GM18502 (cell line): ENCODE measurements at regions not wholly inside any gene's neighbourhood (a gene's known extent, or its start where the extent isn't known, plus 50 kb on each side); places are given as distances from the start of the nearest gene placed in this dataset.

Source experiments
- ATAC-seq: cut with Tn5 transposase; IDR thresholded peaks from one replicate; pipeline ENCODE4 v1.9.1; 2021; ENCODE audit warnings: mild to moderate bottlenecking; ENCODE audit not compliant: unreplicated experiment, poor library complexity

DNA sequence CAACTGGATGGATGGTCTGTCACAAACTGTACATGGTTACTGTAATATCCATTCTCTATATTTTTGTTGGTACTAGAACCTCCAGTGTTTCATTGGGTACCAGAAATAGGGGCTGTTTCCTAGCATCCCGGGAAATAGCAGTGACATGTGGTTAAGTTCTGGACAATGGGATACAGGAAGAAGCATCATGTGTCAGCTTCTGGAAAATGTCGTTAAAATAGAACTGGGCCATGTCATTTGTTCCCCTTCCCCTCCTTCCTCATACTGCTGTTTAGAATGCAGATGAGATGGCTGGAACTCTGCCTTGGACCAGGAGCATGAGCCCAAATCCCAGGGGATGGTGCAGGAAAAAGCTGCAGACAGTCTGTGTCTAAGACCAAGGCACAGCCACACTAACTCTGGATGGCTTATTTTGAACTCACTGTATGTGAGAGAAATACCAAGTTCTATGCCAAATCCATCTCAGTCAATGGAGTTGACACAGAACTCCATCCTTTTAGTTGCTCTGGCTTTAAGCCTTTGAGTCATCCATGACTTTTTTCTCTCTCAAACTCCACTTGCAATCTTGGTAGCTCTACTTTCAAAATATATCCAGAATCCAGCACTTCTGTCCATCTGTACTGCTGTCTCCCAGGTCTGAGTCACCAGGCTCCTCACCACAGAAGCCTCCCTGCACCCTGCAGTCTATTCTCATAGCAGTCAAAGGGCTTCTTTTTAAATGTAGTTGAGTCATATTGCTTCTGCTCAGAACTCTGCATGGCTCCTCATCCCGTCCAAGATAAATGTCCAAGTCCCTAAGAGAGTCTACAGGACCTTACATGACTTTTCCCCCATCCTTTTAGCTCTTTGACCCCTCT lies 184.2 kb downstream of the NSG2 start:
- no peak for ATAC-seq

GRCh38 chr5:174231956-174232487 lies 186.5 kb downstream of the NSG2 start:
- ATAC-seq, result no peak

DNA sequence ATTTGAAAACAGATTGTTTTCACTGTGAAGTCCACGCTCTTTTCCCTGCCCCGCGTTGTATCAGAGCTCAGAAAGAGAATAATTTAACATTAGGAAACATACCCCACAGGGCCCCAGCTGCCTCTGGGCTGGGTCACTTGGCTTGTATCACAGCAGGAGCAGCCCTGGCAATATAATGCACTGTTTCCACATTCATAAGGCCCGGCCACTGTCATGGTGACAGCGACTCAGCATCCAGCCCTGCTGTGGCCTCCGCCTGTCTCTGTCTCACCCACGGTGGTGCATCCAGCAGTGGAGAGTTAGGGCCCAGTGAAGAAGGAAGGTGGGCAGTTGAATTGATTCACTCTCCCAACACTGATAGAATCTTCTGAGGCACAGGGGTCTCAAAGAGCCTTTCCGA lies 188.9 kb downstream of the NSG2 start:
- no peak for ATAC-seq

- ATAC-seq, result no peak
Observed at GRCh38 chr5:174235221-174236011, 189.9 kb downstream of the NSG2 start.

DNA sequence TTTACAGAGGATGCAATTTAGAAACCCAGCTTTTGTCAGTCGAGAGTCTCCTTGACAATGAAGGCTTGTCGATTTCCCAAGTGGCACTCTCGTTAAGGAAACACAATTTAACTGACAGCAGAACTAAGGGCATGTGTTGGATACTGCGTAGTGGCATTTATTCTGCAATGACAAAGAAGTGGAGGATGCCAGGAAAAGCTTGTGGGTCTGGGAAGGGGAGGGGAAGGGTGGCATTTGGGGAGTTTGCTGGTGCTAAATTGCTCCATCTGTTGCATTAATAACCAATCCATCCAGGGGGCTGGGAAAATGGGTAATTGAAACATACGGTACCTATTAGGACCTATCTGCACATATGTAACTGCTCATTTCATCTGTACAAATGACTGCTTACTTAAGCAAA lies 190.6 kb downstream of the NSG2 start:
- ATAC-seq, result no peak

GRCh38 chr5:174239718-174240117 lies 194.2 kb downstream of the NSG2 start:
- ATAC-seq, result no peak

- no peak for ATAC-seq
Observed at GRCh38 chr5:174242573-174242972, 197.1 kb downstream of the NSG2 start.

DNA sequence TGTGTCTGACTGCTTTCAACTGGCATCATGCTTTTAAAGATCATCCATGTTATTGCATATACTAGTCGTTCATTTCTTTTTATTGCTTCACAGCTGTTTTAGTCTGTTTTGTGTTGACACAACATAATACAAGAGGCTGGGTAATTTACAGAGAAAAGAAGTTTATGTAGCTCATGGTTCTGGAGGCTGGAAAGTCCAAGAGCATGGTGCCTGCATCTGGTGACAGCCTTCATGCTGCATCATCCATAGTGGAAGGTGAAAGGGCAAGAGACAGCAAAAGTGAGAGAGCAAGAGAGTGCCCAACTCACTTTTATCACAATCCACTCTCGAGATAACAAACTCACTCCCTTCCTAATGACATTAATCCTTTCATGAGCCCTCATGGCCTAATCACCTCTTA lies 198.4 kb downstream of the NSG2 start:
- ATAC-seq, result no peak

GRCh38 chr5:174245516-174246075 lies 200.1 kb downstream of the NSG2 start:
- no peak for ATAC-seq

- ATAC-seq, result no peak
Observed at GRCh38 chr5:174246743-174247142, 201.2 kb downstream of the NSG2 start.

DNA sequence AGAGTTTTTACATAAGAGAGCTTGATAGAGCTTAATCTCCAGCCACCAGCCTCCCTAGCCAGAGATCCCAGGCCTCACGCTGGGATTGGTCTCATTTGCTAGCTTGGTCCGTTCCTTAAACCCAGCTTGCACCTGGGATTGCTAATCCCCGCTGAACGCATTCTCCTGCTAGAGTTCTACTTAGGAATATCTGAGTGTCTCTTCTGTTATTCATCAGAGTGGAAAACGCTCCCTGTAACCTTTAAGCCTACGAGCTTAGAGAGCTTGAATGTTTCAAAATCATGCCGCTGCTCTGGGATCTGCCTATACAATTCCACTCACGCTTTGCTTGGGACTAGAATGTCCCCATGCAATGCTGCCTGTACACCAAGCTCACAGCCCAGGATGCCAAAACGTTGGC lies 201.8 kb downstream of the NSG2 start:
- no peak for ATAC-seq

- ATAC-seq, result no peak
Observed at GRCh38 chr5:174251305-174252000, 205.9 kb downstream of the NSG2 start.

GRCh38 chr5:174252121-174252520 lies 206.6 kb downstream of the NSG2 start:
- ATAC-seq, result no peak

DNA sequence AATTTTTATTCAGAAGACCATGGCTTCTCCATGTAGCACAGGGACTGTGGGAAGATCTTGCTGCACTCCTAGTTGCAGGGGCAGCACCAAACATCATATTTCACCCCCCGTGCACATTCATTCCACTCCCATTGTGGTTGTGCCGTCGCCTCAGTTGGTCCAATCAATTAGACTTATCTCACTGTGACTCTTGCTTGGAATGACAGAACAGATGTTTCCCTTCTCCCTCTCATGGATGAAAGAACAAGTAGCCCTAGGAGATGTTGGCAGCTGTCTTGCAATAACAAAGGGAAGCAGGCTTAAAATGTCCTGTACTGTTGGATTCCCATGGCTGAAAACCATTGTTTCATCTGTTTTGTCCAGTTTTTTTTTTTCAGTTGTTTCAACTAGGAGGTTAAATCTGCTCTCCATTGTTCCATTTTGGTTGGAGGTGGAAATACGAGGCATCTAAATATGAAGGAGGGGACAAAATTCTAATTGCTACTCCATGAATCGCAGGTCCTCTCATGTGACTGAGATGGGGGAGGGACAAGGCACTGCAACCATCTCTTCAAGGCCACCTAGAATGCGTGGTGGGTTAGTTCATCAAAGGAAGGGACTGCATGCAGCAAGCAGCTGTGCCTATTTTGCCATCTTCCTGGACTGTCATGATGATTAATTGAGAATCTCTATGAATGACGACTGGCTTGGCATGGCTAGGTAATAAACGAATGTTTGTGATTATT lies 214.4 kb downstream of the NSG2 start:
- no peak for ATAC-seq

GRCh38 chr5:174271316-174271715 lies 225.8 kb downstream of the NSG2 start:
- no peak for ATAC-seq

GRCh38 chr5:174272671-174273070 lies 227.2 kb downstream of the NSG2 start:
- peak; percentile 18 for ATAC-seq

DNA sequence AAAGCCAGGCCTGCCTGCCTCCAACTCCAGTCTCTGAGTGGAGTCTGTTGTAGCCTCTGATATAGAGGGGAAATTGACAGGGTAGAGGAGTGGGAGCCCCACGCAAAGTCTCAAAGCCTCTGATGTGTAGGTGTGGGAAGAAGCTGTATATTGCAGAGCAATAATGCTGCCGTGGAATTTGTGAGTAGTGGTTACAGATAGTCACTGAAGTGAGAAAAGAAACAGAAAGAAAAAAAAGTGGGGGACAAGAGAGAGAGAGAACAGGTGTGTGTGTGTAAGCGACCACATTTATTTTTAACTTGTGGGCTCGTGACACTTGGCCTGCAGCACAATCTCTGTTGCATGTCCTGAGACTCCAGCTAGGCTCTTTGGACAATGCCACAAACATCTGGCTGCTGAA lies 227.8 kb downstream of the NSG2 start:
- ATAC-seq, result peak; percentile 87

- ATAC-seq, result no peak
Observed at GRCh38 chr5:174275959-174276358, 230.5 kb downstream of the NSG2 start.

- ATAC-seq, result no peak
Observed at GRCh38 chr5:174281089-174281760, 235.7 kb downstream of the NSG2 start.
